ENCODE measurements at regions not wholly inside any gene's neighbourhood (a gene's known extent, or its start where the extent isn't known, plus 50 kb on each side); places are given as distances from the start of the nearest gene placed in this dataset.

DNA sequence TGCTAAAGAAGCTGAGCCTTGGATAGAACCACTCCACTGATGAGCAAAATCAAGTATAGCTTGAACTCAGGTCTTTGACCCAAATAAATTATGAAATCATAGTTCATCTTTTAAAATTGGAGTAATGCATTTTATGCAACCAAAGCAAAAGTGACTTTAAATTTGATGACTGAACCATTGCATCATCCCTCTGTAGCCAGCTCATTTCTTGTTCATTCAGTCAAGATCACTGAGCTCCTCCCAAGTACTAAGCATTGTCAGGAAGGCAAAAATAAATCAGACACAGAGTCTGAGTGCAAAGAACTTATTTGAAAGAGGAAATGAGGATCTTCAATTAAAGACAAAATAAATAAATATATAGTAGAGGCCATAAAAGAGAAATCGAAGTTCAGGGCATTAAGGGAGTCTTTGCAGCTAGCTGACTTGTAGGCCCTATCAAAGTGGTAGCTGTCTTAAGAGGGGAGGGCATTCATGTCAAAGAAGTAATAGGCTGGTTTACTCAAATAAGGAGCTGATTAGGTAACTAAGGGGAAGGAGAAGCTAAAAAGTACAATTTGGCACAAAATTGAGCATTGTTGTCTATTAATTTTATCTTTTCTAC lies 411.8 kb downstream of the MTX2 start:
- DNase-seq = no peak

DNA sequence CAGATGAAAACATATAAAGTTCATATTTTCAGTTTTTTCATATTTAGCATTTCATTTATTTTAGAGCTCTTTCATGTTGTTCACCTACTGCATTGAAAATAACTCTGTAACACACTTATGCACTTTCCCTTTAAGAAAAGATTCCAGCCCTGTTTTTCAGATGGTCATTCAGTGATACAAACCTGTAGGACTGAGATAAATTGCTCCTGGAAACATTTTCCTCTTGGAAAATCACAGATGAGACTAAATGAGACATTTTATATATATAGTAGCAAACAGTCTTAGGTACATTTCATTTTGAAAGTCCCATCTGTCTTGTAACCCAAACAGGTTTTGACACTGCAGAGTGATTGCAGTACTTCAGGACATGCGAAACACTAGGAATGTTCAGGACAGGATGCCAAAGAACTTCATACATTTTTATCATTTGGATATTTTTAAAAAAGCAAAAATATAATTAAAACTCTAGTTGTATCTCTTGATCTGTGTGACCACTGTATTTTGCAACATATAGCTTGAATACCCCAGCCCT lies 412.4 kb downstream of the MTX2 start:
- DNase-seq = no peak

DNA sequence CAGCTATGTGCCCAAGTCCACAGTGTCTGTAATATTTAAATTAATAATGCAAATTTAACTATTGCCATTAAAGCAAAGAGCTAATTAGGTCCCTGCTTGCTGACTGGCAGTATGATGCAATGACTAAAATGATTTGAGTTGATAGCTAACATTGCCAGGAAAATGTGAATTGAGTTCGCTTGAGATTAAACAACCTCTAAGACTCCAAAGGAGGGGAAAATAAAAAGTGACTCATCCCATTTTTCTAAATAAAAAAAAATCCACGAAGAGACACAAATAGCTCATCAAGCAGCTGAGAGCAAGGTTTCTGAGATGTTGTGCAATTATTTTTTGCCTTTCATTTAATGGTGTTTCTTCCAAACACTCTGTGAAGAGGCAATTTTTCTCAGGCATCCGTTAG lies 413.0 kb downstream of the MTX2 start:
- no peak for DNase-seq

DNA sequence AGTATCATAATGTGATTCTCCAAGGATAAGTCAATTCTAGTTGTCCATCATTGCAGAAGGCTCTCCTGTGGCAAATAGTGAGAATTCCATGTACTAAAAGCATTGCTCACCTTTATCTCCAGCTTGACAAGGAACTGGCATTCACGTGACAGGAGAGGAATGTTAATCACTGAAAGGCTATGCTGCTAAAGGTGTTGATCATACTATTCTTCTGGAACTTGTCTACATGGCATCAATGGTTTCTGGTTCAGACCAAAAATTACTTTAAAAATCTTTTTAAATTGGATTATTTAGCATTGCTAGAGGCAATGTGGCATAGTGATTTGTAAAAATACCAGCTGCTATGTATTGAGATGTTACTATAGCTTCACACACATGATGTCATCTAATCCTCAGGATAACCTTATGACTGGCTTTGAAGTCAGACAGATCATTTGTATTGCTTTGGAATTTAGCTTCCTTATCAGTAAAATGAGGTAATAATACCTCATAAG lies 414.4 kb downstream of the MTX2 start:
- DNase-seq = no peak

DNA sequence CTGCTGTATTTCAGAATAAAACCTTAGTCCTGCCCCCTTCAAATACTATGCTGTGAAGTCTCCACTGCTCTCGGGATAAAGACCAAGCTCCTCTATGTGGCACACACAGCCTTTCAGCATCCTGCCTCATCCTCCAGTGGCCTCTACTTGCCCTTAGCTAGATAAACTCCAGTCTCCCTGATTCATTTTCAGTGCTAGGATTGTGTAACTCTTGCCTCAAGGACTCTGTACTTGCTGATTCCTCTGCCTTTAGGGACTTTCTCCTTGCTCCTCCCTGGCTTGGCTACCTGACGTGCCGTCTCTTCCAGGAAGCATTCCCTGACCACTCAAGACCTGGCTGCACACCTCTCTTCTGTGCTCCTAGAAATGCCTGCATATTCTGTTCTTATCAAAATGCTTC lies 416.7 kb downstream of the MTX2 start:
- no peak for DNase-seq

DNA sequence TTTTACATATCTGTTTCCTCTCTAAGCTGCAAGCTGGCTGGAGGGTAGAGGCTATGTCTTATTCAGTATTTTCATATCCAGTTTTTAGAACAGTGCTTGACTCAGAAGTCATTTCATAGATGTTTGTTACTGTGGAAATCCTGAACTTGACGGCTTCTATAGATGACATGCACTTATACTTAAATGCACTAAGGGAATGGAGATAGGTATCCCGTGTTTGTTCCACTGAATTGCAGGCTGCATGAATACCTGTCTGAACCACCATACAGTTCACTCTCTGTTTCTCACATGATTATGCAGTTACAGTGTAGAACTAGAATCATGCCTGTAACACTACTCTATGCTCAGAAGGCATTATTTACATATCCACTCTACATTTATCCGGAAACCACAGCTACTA lies 417.1 kb downstream of the MTX2 start:
- no peak for DNase-seq

DNA sequence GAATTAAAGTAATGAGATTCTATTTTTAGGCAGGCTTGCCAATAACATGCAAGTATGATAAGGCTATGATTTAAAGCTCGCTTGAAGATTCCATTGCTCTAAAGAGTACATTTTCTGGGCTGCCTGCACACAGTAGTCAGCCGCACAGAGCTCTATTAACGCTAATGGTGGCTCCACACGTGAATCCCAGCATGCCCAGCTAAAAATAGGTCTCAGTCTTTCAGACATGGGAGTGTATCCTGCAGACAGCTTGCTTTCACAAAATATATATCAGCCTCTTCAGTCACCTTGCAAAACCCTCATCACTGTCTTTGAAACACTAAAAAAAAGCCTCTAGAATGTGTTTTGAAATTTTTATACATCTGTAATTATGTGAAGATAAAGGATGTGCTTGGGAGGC lies 418.1 kb downstream of the MTX2 start:
- no peak for DNase-seq

DNA sequence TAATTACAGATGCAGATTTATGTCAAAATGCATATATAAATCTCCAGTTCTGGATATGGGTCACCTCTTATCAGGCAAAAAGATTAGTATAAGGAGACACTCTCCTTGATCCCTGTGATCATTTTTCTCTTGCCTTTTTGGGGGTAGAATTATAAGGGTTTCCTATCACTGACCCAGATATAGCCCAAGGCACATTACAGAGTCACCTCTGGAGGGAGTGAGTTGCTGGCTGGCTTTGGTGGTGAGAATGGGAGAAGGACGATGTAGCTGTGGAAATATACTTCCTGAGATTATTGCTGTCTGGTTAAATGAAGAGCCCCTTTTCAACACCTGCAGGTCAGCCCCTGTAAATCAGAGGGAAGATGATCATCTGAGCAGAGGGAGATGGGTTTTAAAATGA lies 418.7 kb downstream of the MTX2 start:
- no peak for DNase-seq

DNA sequence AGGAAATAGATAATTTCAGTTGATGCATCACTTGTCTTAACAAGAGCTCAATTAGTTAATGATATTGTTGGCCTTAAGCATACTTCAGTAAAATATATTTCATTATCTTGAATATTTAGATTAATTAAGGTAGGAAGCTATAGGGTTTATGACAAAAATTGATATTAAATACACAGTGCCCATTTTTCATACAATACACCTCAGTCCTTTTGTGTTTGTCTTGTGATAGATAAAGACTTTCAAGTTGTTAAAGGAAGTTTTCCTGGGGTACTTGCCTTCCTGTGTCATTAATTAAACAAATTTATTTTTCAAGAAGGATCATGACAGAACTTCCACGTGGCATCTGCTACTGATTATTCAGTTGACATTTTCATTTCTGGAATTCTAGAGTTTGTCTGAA lies 420.5 kb downstream of the MTX2 start:
- no peak for DNase-seq

DNA sequence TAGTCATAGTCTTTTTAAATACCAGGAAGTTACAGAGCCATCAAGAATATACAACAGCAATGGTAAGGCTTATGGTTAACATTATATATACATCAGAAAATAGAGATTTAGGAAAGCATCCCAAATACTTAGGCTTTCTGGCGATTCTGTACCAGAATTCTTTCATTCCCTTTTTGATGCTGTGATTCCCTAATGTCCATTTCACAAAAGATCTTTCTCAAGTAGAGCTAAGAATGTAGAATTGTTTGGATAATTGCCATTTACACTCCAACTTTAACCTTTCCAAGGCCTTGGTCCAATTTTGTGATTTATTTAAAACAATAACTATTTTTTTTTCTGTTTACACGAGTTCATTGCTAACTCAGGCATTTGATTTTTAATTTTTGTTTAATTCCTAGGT lies 422.2 kb downstream of the MTX2 start:
- peak; percentile 62 for DNase-seq

DNA sequence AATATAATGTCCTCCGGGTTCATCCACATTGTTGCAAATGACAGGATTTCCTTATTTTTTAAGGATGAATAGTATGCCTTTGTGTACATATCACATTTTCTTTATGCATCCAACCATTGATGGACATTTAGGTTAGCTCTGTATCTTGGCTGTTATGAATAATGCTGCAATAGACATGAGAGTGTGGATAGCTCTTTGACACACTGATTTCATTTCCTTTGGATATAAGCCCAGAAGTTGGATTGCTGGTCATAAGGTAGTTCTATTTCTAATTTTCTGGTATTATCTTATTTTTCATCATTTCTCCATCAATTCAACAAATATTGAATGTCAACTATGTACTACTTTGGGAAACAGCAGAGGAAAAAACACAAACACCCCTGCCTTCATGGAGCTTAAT lies 423.3 kb downstream of the MTX2 start:
- peak; percentile 43 for DNase-seq

DNA sequence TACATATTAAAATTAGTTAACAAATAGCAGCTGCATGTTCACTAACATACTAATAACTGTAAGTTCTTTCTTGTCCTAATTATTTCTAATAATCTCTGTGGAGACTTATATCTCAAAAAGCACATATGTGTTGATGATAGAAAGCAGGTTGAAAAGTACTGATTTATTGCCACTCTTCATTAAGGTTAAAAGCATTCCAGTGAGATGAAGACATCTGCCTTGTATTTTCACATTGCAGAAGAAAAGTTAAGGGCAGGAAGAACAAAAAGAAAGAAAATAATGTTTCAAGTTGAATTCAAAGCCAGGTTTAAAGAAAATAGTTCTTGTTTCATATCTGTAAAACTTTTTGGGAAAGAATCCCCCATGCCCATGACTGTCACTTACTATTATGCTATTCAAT lies 429.9 kb downstream of the MTX2 start:
- no peak for DNase-seq

DNA sequence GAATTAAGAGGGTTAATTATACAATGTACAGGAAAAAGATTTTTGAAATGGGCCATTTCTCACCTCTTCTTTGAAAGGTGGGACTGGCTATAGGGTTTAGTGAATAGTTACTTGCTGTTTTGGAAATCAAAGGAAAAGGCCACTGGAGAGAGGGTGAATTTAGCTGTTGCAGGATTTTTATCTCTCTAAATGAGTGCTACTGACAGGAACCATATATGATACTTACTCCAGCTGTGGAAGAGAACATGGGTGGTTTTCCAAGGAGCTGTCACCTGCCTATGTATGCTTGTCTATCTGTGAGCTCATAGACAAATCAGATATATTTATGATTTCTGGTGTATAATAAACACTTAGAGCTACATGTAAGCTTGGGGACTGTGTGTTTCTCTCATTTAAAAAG lies 430.4 kb downstream of the MTX2 start:
- DNase-seq = no peak

DNA sequence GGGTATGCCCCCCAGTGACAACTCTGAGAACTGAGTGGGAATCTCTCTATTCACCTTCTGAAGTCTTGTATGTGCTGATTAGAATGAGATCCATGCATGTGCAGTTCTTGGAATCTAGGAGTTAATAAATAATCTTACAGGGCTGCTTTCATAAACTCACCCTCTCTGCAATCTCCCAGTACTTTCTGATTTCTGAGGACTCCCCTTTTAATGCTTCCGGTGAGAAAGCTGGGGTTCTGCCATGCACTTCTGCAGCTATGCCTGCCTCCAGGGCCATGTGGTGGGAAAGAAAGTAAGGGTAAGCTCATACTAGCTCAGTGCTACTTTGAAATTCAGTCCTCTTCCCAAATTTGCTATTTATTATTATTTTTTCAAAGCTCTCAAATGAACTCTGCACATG lies 432.9 kb downstream of the MTX2 start:
- no peak for DNase-seq

DNA sequence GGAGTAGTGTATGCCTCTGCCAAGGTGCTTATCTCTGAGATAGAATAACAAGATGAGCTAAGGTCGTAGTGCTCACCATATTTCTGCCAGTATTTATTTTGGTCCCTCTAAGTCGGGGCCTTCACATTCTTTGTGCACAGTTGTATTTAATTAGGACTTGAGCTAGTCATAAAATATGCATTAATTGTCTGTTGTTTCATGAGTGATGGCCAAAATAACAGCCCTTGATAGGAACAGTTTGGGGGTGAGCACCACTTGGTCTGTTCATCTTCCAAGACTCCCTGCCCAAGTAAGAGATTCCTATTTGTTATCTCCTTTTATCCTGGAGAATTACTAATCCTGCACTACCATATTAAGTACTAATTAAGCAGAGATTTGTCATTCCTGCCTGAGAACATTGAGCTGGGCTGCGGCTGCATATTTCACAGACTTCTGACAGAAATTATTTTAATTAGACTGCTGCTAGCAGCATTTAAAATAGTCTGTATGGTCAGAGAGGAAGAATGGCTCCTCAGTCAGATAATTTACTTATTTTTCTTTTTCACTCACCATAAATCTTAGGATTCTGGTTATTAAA lies 435.1 kb downstream of the MTX2 start:
- DNase-seq = no peak

DNA sequence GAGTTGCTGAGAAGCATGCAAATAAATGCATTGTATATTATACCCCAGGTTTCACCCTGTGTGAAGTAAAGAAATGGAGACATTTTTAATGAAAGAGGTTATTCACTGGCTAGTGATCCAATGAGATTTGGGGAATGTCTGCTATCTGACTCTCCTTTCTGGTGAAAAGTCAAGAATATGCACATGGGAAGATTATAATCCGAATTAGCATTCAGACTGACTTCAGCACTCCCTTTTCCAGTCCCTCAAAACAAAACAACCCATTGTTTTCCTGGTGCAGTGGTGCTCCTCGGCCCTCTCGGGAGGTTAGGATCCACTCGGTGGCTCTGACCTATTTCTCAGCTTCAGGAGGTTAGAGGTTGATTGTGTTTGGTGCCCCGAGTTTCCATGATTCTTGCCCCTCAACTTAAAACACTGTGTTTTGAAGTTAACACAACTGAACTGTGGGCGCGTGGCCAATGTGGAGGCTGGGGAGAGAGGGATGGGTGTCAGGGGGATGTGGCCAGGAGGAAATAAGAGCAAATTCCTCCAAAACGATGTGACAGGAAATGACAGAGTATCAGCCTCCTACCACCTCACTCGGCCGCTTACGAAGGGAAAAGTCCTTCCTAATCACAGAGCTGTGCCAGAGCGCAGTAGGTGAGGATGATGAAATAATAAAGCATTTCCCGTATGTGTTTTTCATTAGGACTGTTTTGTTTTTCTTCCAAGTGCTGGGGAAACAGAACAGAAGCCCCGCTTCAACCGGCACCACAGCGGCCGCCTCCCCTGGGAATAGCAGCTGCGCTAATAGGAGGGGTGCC lies 440.1 kb downstream of the MTX2 start:
- peak; percentile 48 for DNase-seq

DNA sequence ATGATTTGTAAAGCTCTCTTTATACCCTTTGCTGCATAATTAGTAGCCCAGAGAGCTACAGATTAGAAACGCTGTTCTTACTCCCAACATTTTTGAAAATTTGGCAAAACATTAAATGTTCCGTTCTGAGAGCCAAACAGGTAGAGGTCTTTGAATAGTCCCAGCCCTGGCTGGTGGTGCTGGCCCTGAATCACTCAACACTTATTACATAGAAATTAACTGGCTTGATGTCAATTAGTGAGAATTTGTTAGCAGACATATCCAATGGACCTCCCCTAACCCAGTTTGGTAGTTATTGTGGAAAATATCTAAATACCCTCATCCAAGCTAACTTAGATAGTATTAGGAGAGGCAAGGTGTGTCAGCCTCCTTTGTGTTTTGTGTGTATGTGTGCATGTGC lies 440.7 kb downstream of the MTX2 start:
- DNase-seq = no peak

DNA sequence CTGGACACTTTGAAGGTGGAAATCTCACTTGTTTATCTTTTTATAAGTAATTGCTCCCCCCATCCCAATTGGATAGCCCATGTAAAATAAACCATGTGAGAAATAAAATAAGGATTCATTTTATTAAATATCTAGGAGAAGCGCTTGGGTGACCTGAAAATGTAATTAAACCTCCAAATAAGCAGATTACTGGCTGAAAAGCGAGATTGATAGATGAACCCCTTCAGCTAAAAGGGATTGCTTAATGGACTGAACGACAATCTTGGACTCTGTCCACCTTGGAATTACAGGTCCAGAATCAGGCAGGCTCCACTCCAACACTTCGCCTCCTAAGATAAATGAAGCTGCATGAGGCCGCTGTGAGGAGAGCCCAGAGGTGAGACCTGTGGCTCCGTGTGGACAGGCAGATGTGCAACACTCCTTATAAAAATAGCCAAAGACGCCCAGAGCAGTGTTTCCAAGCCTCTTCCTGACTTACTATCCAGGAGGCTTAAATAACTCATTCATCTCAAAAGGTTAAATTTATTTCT lies 441.5 kb downstream of the MTX2 start:
- DNase-seq = no peak

DNA sequence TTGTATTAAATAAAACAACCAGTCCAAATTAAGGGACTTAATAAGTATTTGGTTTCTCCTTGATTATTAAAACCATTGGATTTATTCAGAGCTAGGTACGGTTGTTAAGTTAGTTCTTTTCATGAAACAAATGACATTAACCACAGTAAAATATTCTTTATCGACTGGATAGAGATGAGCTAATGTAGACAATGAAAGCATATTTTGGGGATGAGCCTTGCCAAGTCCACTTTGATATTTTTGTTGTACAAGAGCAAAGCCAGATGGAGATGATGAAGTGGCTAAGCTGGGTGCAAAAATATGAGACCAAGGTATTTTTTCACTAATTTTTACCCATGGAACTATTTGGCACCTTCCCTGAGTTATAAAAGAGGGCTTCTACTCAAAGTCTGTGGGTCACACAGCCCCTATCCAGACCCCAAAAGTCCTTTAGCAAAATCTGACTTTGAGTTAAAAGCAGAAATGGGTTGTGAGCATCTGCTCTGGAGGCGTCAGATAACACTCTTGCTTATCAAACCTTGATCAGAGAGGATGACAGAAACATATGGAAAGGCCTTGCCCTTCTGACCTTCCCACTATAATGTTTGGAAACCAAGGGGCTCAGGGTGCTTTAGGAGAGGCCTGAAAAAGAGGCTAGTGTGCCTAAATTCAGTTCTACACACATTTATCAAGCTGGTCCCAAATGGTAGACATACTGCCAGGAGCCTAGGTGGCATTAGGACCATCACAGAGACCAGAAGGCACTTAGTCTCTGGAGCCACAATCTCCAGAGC lies 456.8 kb downstream of the MTX2 start:
- DNase-seq = no peak

DNA sequence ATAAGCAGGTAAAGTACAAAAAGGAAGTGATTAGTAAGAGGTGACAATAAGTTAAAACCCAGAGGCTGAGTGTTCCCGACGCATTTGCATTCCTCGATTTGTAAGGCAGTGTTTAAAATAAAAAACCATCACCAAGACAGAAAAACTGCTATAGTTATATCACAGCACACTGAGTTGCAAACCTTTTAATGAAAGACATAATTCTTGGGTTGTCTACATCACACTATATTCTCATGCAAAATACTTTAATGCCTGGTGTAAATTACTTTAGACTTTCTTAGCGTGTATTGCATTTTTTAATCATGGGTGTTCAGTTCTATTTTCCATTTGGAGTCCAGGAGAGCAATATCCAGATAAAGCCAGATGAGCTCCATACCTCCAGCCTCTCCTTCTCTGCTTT lies 458.5 kb downstream of the MTX2 start:
- DNase-seq = no peak

DNA sequence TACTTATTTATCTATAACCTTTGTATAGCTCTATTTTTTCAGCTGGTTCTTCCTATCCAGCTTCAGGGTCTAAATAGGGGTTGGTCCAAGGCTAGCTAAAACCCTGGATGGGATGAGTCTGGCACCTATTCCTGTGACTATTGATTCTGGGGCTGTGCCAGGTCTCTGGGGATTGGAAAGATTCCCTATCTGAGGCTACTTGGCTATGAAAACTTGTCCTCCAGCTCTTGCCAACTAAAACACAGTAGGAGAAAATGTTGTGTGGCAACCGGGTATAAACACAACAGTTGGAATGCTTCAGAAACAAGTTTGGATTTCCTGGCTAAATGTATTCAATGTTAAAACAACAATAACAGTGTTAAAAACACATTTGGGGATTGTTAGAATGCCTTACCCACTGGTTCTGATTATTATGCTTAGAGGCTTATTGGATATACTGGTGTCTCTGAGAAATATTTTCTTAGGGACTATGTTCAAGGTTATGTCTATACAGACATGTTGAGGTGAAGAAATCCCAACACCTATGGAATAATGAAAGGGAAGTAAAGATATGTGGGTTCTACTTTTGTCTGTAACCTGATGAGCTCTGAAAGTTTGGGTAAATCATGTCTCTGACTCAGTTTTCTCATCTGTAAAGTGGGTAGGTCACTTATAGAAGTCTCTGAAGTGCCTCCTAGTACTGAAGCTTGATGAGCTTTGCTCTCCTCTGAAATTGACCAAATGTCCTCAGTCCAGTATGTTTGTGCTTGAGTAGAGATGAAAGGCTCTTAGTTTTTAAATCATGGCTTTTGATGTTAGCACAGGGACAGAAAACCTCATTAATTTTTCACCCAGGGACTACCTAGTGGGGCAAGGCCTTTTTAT lies 460.7 kb downstream of the MTX2 start:
- peak; percentile 78 for DNase-seq

DNA sequence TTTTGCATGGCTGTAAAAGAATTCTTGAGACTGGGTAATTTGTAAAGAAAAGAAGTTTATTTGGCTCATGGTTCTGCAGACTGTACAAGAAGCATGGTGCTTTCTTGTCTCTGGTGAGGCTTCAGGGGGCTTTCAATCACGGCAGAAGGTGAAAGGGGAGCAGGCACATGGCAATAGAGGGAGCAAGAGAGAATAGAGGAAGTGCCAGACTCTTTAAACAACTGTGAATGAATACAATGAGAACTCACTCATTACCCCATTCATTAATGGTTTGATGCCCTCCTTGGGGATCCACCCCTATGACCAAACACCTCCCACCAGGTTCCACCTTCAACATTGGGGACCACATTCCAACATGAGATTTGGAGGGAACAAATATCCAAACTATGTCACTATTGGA lies 463.5 kb downstream of the MTX2 start:
- no peak for DNase-seq

All from skin of body (tissue), 1 donor.